Uterus (tissue), 2 donors: ENCODE measurements at regions not wholly inside any gene's neighbourhood (a gene's known extent, or its start where the extent isn't known, plus 50 kb on each side); places are given as distances from the start of the nearest gene placed in this dataset.

ENCODE experiments used
- CTCF ChIP-seq, 4 experiments: fragments of 200-600 bp in 2 of 4; fragments of 450-650 bp in 2 of 4; sonication (generic) in 2 of 4; IDR thresholded peaks; one replicate each; pipeline ENCODE4 v1.5.1; 2016 to 2019; ENCODE audit warnings: antibody characterized with exemption in 4 of 4, mild to moderate bottlenecking in 2 of 4, moderate library complexity in 1 of 4
- POLR2A ChIP-seq, 2 donors: fragments of 450-650 bp; IDR thresholded peaks; one replicate each; pipeline ENCODE4 v1.6.1; 2016; ENCODE audit warnings: antibody characterized with exemption in 2 of 2, mild to moderate bottlenecking in 1 of 2, moderate library complexity in 1 of 2

- TF ChIP-seq CTCF (IDR thresholded peaks at IDR 0.05) (no peak), POLR2A (IDR thresholded peaks at IDR 0.05) (no peak)
Observed at GRCh38 chr7:25289518-25289917, 61.2 kb upstream of the NPVF start.
